GM12865 (cell line): ENCODE measurements at regions not wholly inside any gene's neighbourhood (a gene's known extent, or its start where the extent isn't known, plus 50 kb on each side); places are given as distances from the start of the nearest gene placed in this dataset.
A peak's percentile ranks its signal among the peaks of the same experiment; 100 is the strongest.

Experiments
- DNase-seq: peaks from one replicate; pipeline ENCODE4 v3.0.0; 2010; ENCODE audit warnings: low read depth
- H3K4me3 ChIP-seq: 2 replicates; pipeline ENCODE4 v1.5.1; 2011; ENCODE audit warnings: mild to moderate bottlenecking, low read depth, low read length, control low read depth
- CTCF ChIP-seq: IDR thresholded peaks from 2 replicates; pipeline ENCODE4 v1.5.1; 2011; ENCODE audit warnings: low read length, control low read depth, low read depth, inconsistent platforms; ENCODE audit not compliant: insufficient read depth; ENCODE audit errors: missing control alignments

DNA sequence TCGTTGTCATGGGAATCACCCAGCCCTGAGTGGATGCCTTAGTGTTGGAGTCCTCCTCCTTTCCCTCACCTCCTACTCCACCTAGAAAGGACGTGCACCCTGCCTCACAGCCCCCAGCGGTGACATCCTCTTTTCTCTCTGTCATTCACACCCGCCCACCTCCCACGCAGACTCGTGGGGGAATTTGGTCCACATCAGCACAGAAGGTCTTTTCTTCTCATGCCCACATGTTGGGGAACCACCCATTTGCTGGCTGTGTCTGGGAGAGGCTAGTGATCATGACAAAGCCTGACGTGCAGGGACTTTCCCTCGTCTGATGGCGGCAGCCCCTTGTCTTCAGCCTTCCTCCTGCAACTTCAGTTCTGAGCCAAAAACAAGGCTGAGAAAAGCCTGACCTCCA, 96.0 kb upstream of the CNKSR3 start:
- no peak overlapping the region; the same call in 1 of the 2 replicates for H3K4me3 ChIP-seq
- peak; percentile 88 for DNase-seq
- TF ChIP-seq CTCF = no peak

DNA sequence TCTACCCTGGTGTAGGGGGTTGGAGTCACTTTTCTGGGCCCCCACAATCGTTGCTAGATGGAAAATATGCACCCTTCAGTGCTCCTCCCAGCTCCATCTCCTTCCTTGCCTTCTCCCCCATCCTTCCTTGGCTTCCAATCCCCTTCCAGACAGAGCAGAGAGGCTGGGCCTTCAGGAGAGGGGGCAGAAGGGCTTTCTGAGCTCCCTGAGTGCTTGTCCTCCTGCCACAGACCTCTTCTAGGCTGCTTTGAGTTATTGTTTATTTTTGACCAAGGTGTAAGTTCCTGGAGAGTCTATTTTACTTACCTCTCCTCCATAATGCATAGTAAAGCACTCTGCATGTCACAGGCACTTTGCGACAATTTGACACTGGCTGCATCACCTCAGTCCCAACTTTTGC, 96.4 kb upstream of the CNKSR3 start:
- no peak for DNase-seq
- H3K4me3 ChIP-seq = no peak overlapping the region; the same call in 1 of the 2 replicates
- no peak for TF ChIP-seq CTCF

DNA sequence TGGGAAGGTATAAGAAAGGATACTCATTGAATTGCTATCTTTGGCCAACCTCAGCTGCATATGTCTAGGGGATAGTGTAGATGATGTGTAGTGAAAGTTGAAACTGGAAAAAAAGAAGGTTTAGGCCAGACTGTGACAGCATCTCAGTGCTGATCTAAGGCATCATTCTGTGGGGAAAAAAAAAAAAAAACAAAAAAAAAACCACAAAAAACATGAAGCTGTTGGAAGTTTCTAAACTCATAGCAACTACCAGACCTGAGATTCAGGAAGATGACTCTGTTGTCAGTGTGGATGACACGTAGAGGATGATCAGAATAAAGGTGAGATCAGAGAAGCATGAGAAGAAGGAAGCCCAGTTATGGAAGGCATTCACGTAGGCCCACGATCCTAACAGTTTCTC, 100.8 kb upstream of the CNKSR3 start:
- DNase-seq = peak; percentile 26
- no peak overlapping the region for H3K4me3 ChIP-seq
- no peak for TF ChIP-seq CTCF

GRCh38 chr6:154611847-154612246, 101.4 kb upstream of the CNKSR3 start:
- DNase-seq = no peak
- TF ChIP-seq CTCF = no peak
- H3K4me3 ChIP-seq = no peak overlapping the region

DNA sequence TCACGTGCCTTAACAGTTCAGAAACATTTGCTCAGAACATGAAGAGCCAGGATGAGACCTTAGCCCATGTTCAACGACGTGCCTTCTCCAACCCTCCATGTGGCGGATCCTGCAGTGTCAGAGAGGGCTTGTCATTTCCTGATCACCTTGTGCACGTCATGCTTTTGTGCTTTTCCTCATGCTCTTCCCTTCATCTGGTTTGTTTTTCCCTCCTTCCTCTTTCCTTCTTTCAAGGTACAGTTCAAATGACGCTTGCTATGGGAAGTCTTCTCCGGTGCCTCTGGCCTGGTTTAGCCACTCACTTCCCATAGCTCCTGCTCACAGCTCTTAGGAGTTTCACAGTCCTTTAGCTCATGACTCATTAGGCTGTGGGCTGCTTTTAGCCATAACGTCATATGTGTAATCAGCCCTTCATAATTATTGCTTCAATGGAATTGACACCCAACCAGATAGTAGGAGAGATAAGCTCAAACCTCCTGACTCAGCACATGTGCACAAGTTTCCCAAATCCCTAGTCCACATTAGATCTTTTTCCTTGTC, 102.7 kb upstream of the CNKSR3 start:
- no peak for TF ChIP-seq CTCF
- H3K4me3 ChIP-seq = no peak overlapping the region
- DNase-seq = no peak

DNA sequence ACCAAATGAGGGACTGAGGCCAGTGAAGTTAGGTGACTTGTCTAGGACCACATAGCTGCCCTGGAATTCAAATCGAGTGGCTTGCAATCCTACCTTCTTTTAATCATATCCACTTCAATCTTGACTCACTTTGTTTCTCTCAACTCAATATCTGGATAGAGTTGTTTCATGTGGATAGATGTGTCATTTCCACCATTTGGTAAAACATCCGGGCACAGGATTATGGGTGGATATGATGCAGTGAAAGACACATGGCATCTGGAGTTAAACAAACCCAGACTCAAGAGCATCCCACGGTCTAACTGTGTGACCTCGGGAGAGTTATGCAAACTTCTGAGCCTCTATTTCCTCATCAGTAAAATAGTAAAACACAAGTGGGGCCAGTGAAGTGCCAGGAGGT, 103.6 kb upstream of the CNKSR3 start:
- H3K4me3 ChIP-seq = no peak overlapping the region
- no peak for TF ChIP-seq CTCF
- no peak for DNase-seq

GRCh38 chr6:154614641-154615040, 104.2 kb upstream of the CNKSR3 start:
- DNase-seq = no peak
- TF ChIP-seq CTCF = no peak
- H3K4me3 ChIP-seq = no peak overlapping the region
